SU-DHL-6 (cell line): ENCODE measurements at regions not wholly inside any gene's neighbourhood (a gene's known extent, or its start where the extent isn't known, plus 50 kb on each side); places are given as distances from the start of the nearest gene placed in this dataset.

ENCODE experiments used
- EZH2phosphoT487 ChIP-seq: fragments of 200-600 bp; sonication (generic), shearing (Covaris generic); conservative IDR thresholded peaks from 2 replicates; pipeline ENCODE4 v1.6.1; 2018; ENCODE audit warnings: mild to moderate bottlenecking, antibody characterized with exemption, low read length, moderate library complexity, mixed read lengths
- TF ChIP-seq, protein P1 (sequence below): fragments of 200-600 bp; sonication (generic); IDR thresholded peaks from one replicate; pipeline ENCODE4 v1.5.1; 2017; ENCODE audit warnings: antibody characterized with exemption, mild to moderate bottlenecking, low read length, moderate library complexity; ENCODE audit not compliant: insufficient read depth, poor library complexity, severe bottlenecking

GRCh38 chr9:126116351-126117157 is 210.1 kb upstream of the MVB12B start:
- TF ChIP-seq, protein P1, sequence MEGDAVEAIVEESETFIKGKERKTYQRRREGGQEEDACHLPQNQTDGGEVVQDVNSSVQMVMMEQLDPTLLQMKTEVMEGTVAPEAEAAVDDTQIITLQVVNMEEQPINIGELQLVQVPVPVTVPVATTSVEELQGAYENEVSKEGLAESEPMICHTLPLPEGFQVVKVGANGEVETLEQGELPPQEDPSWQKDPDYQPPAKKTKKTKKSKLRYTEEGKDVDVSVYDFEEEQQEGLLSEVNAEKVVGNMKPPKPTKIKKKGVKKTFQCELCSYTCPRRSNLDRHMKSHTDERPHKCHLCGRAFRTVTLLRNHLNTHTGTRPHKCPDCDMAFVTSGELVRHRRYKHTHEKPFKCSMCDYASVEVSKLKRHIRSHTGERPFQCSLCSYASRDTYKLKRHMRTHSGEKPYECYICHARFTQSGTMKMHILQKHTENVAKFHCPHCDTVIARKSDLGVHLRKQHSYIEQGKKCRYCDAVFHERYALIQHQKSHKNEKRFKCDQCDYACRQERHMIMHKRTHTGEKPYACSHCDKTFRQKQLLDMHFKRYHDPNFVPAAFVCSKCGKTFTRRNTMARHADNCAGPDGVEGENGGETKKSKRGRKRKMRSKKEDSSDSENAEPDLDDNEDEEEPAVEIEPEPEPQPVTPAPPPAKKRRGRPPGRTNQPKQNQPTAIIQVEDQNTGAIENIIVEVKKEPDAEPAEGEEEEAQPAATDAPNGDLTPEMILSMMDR, result no peak
- TF ChIP-seq EZH2phosphoT487, result no peak
